SK-N-SH treated with all-trans-retinoic acid at 6 μM for 48 hours (cell line): ENCODE measurements at regions not wholly inside any gene's neighbourhood (a gene's known extent, or its start where the extent isn't known, plus 50 kb on each side); places are given as distances from the start of the nearest gene placed in this dataset.

Source experiments
- GLIS3 ChIP-seq: fragments of 250-450 bp; sonication (Bioruptor Pico); IDR thresholded peaks from 2 replicates; pipeline ENCODE4 v1.5.0; 2020; ENCODE audit warnings: mild to moderate bottlenecking, moderate library complexity
- ZFP3 ChIP-seq: fragments of 250-450 bp; sonication (Bioruptor Pico); IDR thresholded peaks from 2 replicates; pipeline ENCODE4 v1.5.0; 2020; ENCODE audit warnings: mild to moderate bottlenecking, moderate library complexity

DNA sequence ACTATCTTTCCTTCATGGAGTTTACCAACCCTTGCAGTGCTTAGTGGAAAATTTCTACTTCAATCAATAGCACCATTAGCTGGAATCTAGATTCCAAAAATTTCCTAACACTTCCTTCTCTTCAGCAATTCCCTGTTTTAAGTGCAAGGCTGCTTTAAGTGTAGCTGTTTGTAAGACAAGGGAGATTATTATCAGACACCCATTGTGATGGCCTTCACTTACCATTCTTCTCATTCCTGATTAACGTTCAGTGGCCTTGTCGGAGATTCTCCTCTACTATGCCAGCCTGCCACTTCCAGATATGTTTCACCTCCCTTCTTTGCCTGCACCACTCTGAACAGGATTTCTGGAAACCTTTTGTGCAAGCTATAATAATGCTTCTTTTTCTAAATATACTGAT, 464.9 kb upstream of the ADGRL2 start:
- TF ChIP-seq ZFP3 (CRISPR knock-in tag) (no peak), GLIS3 (CRISPR knock-in tag) (no peak)
